BE2C (cell line): ENCODE measurements at regions not wholly inside any gene's neighbourhood (a gene's known extent, or its start where the extent isn't known, plus 50 kb on each side); places are given as distances from the start of the nearest gene placed in this dataset.

Source experiments
- DNase-seq: peaks from one replicate; pipeline ENCODE4 v3.0.0-alpha.2; 2020
- H3K27me3 ChIP-seq: fragments of 250-450 bp; sonication (Bioruptor Pico); 2 replicates; pipeline ENCODE4 v1.5.1; 2020; ENCODE audit warnings: mild to moderate bottlenecking
- H3K36me3 ChIP-seq: fragments of 250-450 bp; sonication (Bioruptor Pico); 2 replicates; pipeline ENCODE4 v1.5.1; 2020; ENCODE audit warnings: mild to moderate bottlenecking
- H3K4me1 ChIP-seq: fragments of 250-450 bp; sonication (Bioruptor Pico); 2 replicates; pipeline ENCODE4 v1.5.1; 2020
- H3K4me3 ChIP-seq: 2 replicates; pipeline ENCODE4 v1.5.1; 2011; ENCODE audit warnings: low read depth, low read length
- H3K9me3 ChIP-seq: fragments of 250-450 bp; sonication (Bioruptor Pico); 2 replicates; pipeline ENCODE4 v1.5.1; 2020
- TF ChIP-seq, protein P1 (sequence below): IDR thresholded peaks from 2 replicates; pipeline ENCODE4 v1.5.1; 2012; ENCODE audit warnings: mild to moderate bottlenecking, low read depth, low read length

DNA sequence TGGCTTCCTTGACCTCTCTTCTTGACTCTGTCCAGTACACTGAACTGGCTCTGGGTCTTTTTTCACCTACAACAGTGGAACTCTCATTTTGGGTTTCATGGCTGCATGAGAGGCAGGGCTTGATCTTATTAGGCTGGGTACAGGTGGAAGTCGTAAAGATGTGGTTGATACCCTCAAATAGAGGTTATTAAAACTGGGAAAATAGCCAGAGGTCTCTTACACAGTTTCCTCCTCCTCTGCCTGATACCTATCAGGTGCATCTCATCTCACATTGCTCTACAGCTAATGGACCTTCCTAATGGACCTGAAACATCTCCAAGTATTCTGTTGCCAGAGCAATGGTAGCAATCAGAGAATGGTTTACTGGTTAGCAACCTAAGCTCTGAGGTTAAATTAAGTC is 231.8 kb downstream of the ETAA1 start:
- no peaks in the 10 kb centered on the region for H3K36me3 ChIP-seq
- TF ChIP-seq, protein P1, sequence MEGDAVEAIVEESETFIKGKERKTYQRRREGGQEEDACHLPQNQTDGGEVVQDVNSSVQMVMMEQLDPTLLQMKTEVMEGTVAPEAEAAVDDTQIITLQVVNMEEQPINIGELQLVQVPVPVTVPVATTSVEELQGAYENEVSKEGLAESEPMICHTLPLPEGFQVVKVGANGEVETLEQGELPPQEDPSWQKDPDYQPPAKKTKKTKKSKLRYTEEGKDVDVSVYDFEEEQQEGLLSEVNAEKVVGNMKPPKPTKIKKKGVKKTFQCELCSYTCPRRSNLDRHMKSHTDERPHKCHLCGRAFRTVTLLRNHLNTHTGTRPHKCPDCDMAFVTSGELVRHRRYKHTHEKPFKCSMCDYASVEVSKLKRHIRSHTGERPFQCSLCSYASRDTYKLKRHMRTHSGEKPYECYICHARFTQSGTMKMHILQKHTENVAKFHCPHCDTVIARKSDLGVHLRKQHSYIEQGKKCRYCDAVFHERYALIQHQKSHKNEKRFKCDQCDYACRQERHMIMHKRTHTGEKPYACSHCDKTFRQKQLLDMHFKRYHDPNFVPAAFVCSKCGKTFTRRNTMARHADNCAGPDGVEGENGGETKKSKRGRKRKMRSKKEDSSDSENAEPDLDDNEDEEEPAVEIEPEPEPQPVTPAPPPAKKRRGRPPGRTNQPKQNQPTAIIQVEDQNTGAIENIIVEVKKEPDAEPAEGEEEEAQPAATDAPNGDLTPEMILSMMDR: no peak
- no peak for DNase-seq
- H3K4me1 ChIP-seq: no peaks in the 10 kb centered on the region
- no peaks in the 10 kb centered on the region for H3K27me3 ChIP-seq
- H3K4me3 ChIP-seq: no peak overlapping the region
- no peaks in the 10 kb centered on the region for H3K9me3 ChIP-seq

DNA sequence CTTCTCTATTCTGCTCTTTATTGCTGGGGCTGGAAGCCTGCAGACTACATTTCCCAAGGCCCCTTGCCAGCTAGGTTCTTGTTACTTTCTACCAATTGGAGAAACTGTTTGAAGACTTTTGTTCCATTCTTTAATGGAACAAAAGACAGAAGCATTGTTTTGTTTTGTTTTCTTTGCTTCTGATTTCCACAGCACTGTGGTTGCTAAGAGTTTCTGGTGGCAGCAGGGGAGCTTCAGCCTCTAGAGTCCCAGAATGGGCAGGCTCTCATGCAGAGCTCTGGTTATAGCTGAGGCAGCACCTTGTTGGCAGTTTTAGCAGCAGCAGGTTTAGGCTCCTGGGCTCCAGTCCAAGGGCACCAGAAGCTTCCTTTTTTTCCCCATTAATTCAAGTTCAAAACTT is 234.3 kb downstream of the ETAA1 start:
- no peaks in the 10 kb centered on the region for H3K27me3 ChIP-seq
- no peak for DNase-seq

DNA sequence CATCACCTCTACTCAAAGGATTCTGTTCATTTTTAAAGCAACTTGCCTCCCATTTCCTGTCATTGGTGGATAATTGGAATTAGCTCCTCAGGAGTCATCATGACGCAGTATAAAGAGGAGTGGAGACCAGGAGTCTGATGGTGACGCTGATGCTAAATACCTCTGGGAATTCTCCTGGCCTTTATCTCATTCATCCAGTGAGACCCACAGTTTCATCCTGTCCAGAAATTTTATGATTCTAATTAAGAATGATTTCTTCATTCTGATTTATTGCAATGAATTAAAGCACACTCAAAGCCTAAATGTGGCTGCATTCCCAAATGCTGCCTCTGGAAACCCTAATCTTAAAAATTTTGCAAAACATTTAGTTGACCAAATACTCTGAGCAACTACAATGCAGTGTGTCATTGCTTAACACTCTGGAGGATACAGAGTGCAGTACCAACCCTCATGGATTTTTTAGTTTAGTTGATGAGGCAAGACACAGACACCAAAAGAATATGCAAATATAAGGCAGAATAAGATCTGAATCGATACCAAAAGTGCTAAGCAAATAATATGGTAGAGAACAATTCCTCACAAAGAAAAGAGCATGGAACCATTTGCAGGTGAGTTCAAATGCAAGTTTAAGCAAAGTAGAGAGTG is 236.2 kb downstream of the ETAA1 start:
- H3K27me3 ChIP-seq: no peaks in the 10 kb centered on the region
- no peak for DNase-seq
- no peaks in the 10 kb centered on the region for H3K36me3 ChIP-seq
- H3K4me3 ChIP-seq: no peak overlapping the region
- no peaks in the 10 kb centered on the region for H3K4me1 ChIP-seq
- no peaks in the 10 kb centered on the region for H3K9me3 ChIP-seq
- TF ChIP-seq, protein P1: no peak

More for the DNA sequence above, 234.3 kb downstream of the ETAA1 start:
- no peaks in the 10 kb centered on the region for H3K36me3 ChIP-seq
- TF ChIP-seq, protein P1: no peak
- H3K4me1 ChIP-seq: no peaks in the 10 kb centered on the region
- H3K4me3 ChIP-seq: no peak overlapping the region
- H3K9me3 ChIP-seq: no peaks in the 10 kb centered on the region

DNA sequence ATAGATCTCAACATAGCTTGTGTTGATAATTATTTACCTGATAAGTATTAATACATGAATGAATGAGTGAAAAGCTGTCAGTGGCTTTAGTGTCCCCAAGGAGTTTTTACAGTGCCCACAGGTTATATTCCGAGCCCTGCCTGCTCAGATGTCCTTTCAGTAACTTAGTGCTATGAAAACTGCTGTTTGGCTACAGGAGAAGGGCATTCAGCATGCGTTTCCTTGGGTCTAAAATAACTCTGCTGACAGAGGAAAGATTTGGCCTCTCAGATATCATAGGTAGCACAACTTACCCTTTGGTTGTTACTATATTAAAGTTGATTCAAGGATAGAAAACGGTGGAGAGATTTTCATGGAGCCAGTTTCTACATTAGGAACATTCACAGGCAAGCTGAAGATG is 241.0 kb downstream of the ETAA1 start:
- DNase-seq: no peak
- Histone ChIP-seq H3K4me1 (no peaks in the 10 kb centered on the region), H3K4me3 (no peak overlapping the region), H3K27me3 (no peaks in the 10 kb centered on the region), H3K9me3 (no peaks in the 10 kb centered on the region), H3K36me3 (no peaks in the 10 kb centered on the region)
- TF ChIP-seq, protein P1: no peak

DNA sequence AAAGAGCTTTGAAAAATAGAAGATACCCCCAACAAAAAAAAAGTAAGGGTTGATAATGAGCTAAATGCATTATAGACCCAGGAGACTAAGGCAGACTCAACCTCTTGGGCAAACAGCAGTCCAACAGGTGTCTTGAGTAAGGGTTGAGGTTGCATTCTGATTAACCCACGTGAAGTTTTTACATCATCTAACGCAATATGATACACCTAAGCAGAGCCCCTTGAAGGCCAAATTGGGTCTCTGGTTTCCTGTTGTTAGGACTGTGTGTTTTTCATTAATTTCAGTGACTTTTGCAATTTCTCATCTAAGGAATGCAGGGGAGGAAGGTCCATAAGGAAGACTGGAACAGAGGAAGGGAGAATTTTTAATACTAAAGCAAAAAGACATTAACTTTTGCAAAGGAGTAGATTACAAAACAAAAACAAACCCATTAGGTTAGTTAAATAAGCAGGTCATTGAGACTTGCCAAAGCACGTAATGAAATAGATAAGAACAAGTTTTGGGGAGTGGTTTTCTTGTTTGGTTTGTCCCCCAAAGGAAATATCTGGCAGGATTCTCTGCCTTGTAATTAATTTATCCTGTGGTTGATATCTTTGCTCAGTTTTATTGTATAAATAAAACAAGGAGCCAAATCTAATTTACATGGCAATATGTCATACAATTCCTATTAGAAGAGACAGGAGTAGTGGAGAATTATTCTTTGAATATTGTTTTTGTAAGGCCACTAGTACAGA is 244.3 kb downstream of the ETAA1 start:
- no peak overlapping the region for H3K4me3 ChIP-seq
- DNase-seq: no peak
- H3K27me3 ChIP-seq: no peaks in the 10 kb centered on the region
- TF ChIP-seq, protein P1: no peak
- H3K9me3 ChIP-seq: no peaks in the 10 kb centered on the region
- no peaks in the 10 kb centered on the region for H3K36me3 ChIP-seq
- no peaks in the 10 kb centered on the region for H3K4me1 ChIP-seq

DNA sequence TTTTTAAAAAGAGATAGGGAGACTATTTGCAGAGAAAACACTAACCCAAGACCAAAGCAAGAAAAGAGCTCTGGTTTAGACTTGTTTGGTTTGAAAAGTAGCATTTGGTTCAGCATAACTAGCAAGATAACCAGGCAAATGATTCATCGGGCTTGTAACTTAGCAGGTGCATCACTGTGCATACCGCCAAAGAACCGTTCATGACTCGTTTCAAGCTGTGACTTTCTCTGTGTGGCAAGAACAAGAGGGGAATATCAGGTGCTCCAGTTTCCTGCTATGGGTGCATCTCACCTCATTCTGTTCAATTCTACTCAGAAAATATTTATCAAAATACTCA is 244.9 kb downstream of the ETAA1 start:
- TF ChIP-seq, protein P1: no peak
- no peak overlapping the region for H3K4me3 ChIP-seq
- no peaks in the 10 kb centered on the region for H3K27me3 ChIP-seq
- H3K9me3 ChIP-seq: no peaks in the 10 kb centered on the region
- no peaks in the 10 kb centered on the region for H3K36me3 ChIP-seq
- DNase-seq: no peak
- H3K4me1 ChIP-seq: no peaks in the 10 kb centered on the region
